ENCODE measurements at regions not wholly inside any gene's neighbourhood (a gene's known extent, or its start where the extent isn't known, plus 50 kb on each side); places are given as distances from the start of the nearest gene placed in this dataset.

- TF ChIP-seq, protein P1, sequence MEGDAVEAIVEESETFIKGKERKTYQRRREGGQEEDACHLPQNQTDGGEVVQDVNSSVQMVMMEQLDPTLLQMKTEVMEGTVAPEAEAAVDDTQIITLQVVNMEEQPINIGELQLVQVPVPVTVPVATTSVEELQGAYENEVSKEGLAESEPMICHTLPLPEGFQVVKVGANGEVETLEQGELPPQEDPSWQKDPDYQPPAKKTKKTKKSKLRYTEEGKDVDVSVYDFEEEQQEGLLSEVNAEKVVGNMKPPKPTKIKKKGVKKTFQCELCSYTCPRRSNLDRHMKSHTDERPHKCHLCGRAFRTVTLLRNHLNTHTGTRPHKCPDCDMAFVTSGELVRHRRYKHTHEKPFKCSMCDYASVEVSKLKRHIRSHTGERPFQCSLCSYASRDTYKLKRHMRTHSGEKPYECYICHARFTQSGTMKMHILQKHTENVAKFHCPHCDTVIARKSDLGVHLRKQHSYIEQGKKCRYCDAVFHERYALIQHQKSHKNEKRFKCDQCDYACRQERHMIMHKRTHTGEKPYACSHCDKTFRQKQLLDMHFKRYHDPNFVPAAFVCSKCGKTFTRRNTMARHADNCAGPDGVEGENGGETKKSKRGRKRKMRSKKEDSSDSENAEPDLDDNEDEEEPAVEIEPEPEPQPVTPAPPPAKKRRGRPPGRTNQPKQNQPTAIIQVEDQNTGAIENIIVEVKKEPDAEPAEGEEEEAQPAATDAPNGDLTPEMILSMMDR (IDR thresholded peaks at IDR 0.05) = no peak
- TF ChIP-seq POLR2A (IDR thresholded peaks at IDR 0.05) = no peak
These were observed 114.3 kb upstream of the PNPT1 start for GRCh38 chr2:55807900-55808299.
